CD4-positive, alpha-beta memory T cell (primary cell): ENCODE measurements at regions not wholly inside any gene's neighbourhood (a gene's known extent, or its start where the extent isn't known, plus 50 kb on each side); places are given as distances from the start of the nearest gene placed in this dataset.
"Not testable (repeated sequence)": the region's sequence is repeated elsewhere in the genome, so short reads cannot be mapped to it uniquely, and the experiment has no call there.

ENCODE experiments used
- CTCF ChIA-PET: fragments of 350-600 bp; sonication (Branson Sonifier 250); formaldehyde crosslinking; loops from one replicate; lab custom pipeline; 2021; ENCODE audit warnings: inconsistent platforms; ENCODE audit not compliant: partially characterized antibody; lab: Charles Lee
- POLR2A ChIA-PET: fragments of 350-600 bp; sonication (Branson Sonifier 250); formaldehyde crosslinking; loops from one replicate; lab custom pipeline; 2021; ENCODE audit not compliant: partially characterized antibody; lab: Charles Lee
- DNase-seq, 5 donors: peaks; one replicate each; pipeline versions ENCODE4 v3.0.0 to v3.0.0-alpha.2; 2020 to 2022; ENCODE audit warnings: mixed read lengths in 1 of 5
- H3K27ac ChIP-seq: one replicate; pipeline ENCODE4 v1.7.0; 2013; ENCODE audit warnings: low read depth, low read length
- H3K27me3 ChIP-seq: 2 replicates; pipeline ENCODE4 v1.7.0; 2013; ENCODE audit warnings: mild to moderate bottlenecking, low read length, moderate library complexity; ENCODE audit not compliant: insufficient read depth
- H3K36me3 ChIP-seq: 2 replicates; pipeline ENCODE4 v1.7.0; 2013; ENCODE audit warnings: mild to moderate bottlenecking, low read length, moderate library complexity; ENCODE audit not compliant: insufficient read depth
- H3K4me1 ChIP-seq: 2 replicates; pipeline ENCODE4 v1.7.0; 2013; ENCODE audit warnings: mild to moderate bottlenecking, low read length, moderate library complexity; ENCODE audit not compliant: insufficient read depth
- H3K4me3 ChIP-seq, 2 donors: one replicate each; pipeline ENCODE4 v1.7.0; 2013; ENCODE audit warnings: low read length in 2 of 2, mild to moderate bottlenecking in 1 of 2
- H3K9me3 ChIP-seq, 2 donors: one replicate each; pipeline ENCODE4 v1.7.0; 2013; ENCODE audit warnings: low read length in 2 of 2, control low read depth in 1 of 2; ENCODE audit not compliant: control insufficient read depth in 1 of 2
- H3K27ac Mint-ChIP-seq, 7 donors: one replicate each; pipeline ENCODE4 v1.8.0; 2020 to 2021; ENCODE audit warnings: mixed read lengths in 7 of 7, mild to moderate bottlenecking in 6 of 7, inconsistent platforms in 3 of 7, moderate library complexity in 3 of 7
- H3K27me3 Mint-ChIP-seq, 2 donors: one replicate each; pipeline ENCODE4 v1.8.0; 2020 to 2021; ENCODE audit warnings: mixed read lengths in 2 of 2
- H3K36me3 Mint-ChIP-seq, 2 donors: one replicate each; pipeline ENCODE4 v1.8.0; 2020 to 2021; ENCODE audit warnings: mixed read lengths in 2 of 2, inconsistent platforms in 1 of 2, mild to moderate bottlenecking in 1 of 2
- H3K4me1 Mint-ChIP-seq, 4 donors: one replicate each; pipeline ENCODE4 v1.8.0; 2020 to 2021; ENCODE audit warnings: mixed read lengths in 4 of 4, mild to moderate bottlenecking in 1 of 4
- H3K4me3 Mint-ChIP-seq, 8 donors: one replicate each; pipeline ENCODE4 v1.8.0; 2020 to 2021; ENCODE audit warnings: mixed read lengths in 8 of 8, mild to moderate bottlenecking in 7 of 8, moderate library complexity in 6 of 8, inconsistent platforms in 3 of 8
- H3K9me3 Mint-ChIP-seq, 8 donors: one replicate each; pipeline ENCODE4 v1.8.0; 2020 to 2021; ENCODE audit warnings: mixed read lengths in 8 of 8, mild to moderate bottlenecking in 5 of 8, inconsistent platforms in 3 of 8, moderate library complexity in 1 of 8
- intact Hi-C: fragments of 100-400 bp; cut with micrococcal nuclease; formaldehyde crosslinking; loops from one replicate; pipeline ENCODE4 v1.15.1; 2023

- ChIA-PET CTCF (no interaction called here), POLR2A (no interaction called here)
- peak overlapping the region in 1 of 7 donors; percentile 11 for H3K27ac Mint-ChIP-seq
- no peaks in the 10 kb centered on the region for H3K4me1 Mint-ChIP-seq
- intact Hi-C loops, result no loop called here
- no peaks in the 10 kb centered on the region for H3K27me3 Mint-ChIP-seq
- Histone ChIP-seq H3K9me3 (no peaks in the 10 kb centered on the region), H3K4me1 (no peaks in the 10 kb centered on the region), H3K27ac (no peak overlapping the region), H3K4me3 (no peak overlapping the region), H3K27me3 (no peaks in the 10 kb centered on the region), H3K36me3 (no peaks in the 10 kb centered on the region)
- peaks cover 0 to 12% (median 5%) of the 10 kb centered on the region in 8 donors for H3K9me3 Mint-ChIP-seq
- H3K4me3 Mint-ChIP-seq, result no peak overlapping the region
- DNase-seq, result no peak
- no peaks in the 10 kb centered on the region for H3K36me3 Mint-ChIP-seq
These were observed 201.3 kb upstream of the APCDD1 start for GRCh38 chr18:10252952-10253705.

- H3K27ac Mint-ChIP-seq, H3K4me3 Mint-ChIP-seq, H3K36me3 ChIP-seq, H3K27me3 Mint-ChIP-seq, H3K4me1 Mint-ChIP-seq, H3K36me3 Mint-ChIP-seq, H3K4me1 ChIP-seq, H3K9me3 ChIP-seq, intact Hi-C loops, CTCF ChIA-PET, POLR2A ChIA-PET, H3K4me3 ChIP-seq, DNase-seq, H3K27ac ChIP-seq, H3K27me3 ChIP-seq: not testable (repeated sequence)
- peaks cover 0 to 12% (median 5%) of the 10 kb centered on the region in 8 donors for H3K9me3 Mint-ChIP-seq
These were observed 198.2 kb upstream of the APCDD1 start for GRCh38 chr18:10256276-10256675.

- H3K9me3 Mint-ChIP-seq, result peaks cover 0 to 12% (median 5%) of the 10 kb centered on the region in 8 donors
- no peak overlapping the region for H3K27ac Mint-ChIP-seq
- DNase-seq, result no peak
- H3K27ac ChIP-seq, result no peak overlapping the region
- H3K4me1 Mint-ChIP-seq, result no peaks in the 10 kb centered on the region
- no peaks in the 10 kb centered on the region for H3K27me3 ChIP-seq
- no peak overlapping the region for H3K4me3 ChIP-seq
- H3K4me3 Mint-ChIP-seq, result no peak overlapping the region
- no peaks in the 10 kb centered on the region for H3K9me3 ChIP-seq
- H3K36me3 ChIP-seq, result no peaks in the 10 kb centered on the region
- H3K27me3 Mint-ChIP-seq, result peaks cover 0 to 3% of the 10 kb centered on the region in 2 donors
- no peaks in the 10 kb centered on the region for H3K4me1 ChIP-seq
- ChIA-PET CTCF (no interaction called here), POLR2A (no interaction called here)
- intact Hi-C loops, result no loop called here
- H3K36me3 Mint-ChIP-seq, result no peaks in the 10 kb centered on the region
These were observed 195.5 kb upstream of the APCDD1 start for GRCh38 chr18:10258836-10259474.

GRCh38 chr18:10259901-10260300, 194.5 kb upstream of the APCDD1 start:
- Mint-ChIP-seq H3K4me1 (no peaks in the 10 kb centered on the region), H3K9me3 (peaks cover 0 to 12% (median 5%) of the 10 kb centered on the region in 8 donors), H3K27me3 (peaks cover 0 to 3% of the 10 kb centered on the region in 2 donors), H3K27ac (no peak overlapping the region), H3K36me3 (no peaks in the 10 kb centered on the region), H3K4me3 (no peak overlapping the region)
- no peaks in the 10 kb centered on the region for H3K4me1 ChIP-seq
- H3K27me3 ChIP-seq, result no peaks in the 10 kb centered on the region
- intact Hi-C loops, result no loop called here
- H3K36me3 ChIP-seq, result no peaks in the 10 kb centered on the region
- DNase-seq, result no peak
- ChIA-PET CTCF (no interaction called here), POLR2A (no interaction called here)
- H3K9me3 ChIP-seq, result no peaks in the 10 kb centered on the region
- no peak overlapping the region for H3K27ac ChIP-seq
- no peak overlapping the region for H3K4me3 ChIP-seq

- H3K4me3 ChIP-seq, result no peak overlapping the region
- no peaks in the 10 kb centered on the region for H3K9me3 ChIP-seq
- CTCF ChIA-PET, result no interaction called here
- H3K27ac Mint-ChIP-seq, result no peak overlapping the region
- H3K27me3 Mint-ChIP-seq, result peaks cover 0 to 3% of the 10 kb centered on the region in 2 donors
- peaks cover 0 to 7% (median 2%) of the 10 kb centered on the region in 8 donors for H3K9me3 Mint-ChIP-seq
- no peak overlapping the region for H3K4me3 Mint-ChIP-seq
- DNase-seq, result no peak
- no peaks in the 10 kb centered on the region for H3K36me3 Mint-ChIP-seq
- no peaks in the 10 kb centered on the region for H3K4me1 ChIP-seq
- intact Hi-C loops, result no loop called here
- H3K27me3 ChIP-seq, result no peaks in the 10 kb centered on the region
- H3K4me1 Mint-ChIP-seq, result no peaks in the 10 kb centered on the region
- POLR2A ChIA-PET, result no interaction called here
- no peaks in the 10 kb centered on the region for H3K36me3 ChIP-seq
- H3K27ac ChIP-seq, result no peak overlapping the region
These were observed 192.8 kb upstream of the APCDD1 start for GRCh38 chr18:10261344-10262276.

GRCh38 chr18:10262566-10262965, 191.9 kb upstream of the APCDD1 start:
- ChIA-PET POLR2A (no interaction called here), CTCF (no interaction called here)
- Histone ChIP-seq H3K4me3 (no peak overlapping the region), H3K9me3 (no peaks in the 10 kb centered on the region), H3K27me3 (no peaks in the 10 kb centered on the region), H3K4me1 (no peaks in the 10 kb centered on the region), H3K36me3 (no peaks in the 10 kb centered on the region), H3K27ac (no peak overlapping the region)
- intact Hi-C loops, result no loop called here
- Mint-ChIP-seq H3K27me3 (peaks cover 0 to 3% of the 10 kb centered on the region in 2 donors), H3K36me3 (no peaks in the 10 kb centered on the region), H3K9me3 (peaks cover 0 to 2% (median 0%) of the 10 kb centered on the region in 8 donors), H3K27ac (no peak overlapping the region), H3K4me3 (no peak overlapping the region), H3K4me1 (no peaks in the 10 kb centered on the region)
- no peak for DNase-seq

GRCh38 chr18:10264260-10264659, 190.2 kb upstream of the APCDD1 start:
- H3K4me1 Mint-ChIP-seq, result no peaks in the 10 kb centered on the region
- no peak overlapping the region for H3K27ac ChIP-seq
- H3K36me3 Mint-ChIP-seq, result no peaks in the 10 kb centered on the region
- no peaks in the 10 kb centered on the region for H3K4me1 ChIP-seq
- peak overlapping the region in 1 of 7 donors; percentile 55 for H3K27ac Mint-ChIP-seq
- no peaks in the 10 kb centered on the region for H3K36me3 ChIP-seq
- H3K4me3 Mint-ChIP-seq, result no peak overlapping the region
- intact Hi-C loops, result no loop called here
- ChIA-PET POLR2A (no interaction called here), CTCF (no interaction called here)
- peaks cover 0 to 2% (median 0%) of the 10 kb centered on the region in 8 donors for H3K9me3 Mint-ChIP-seq
- no peak overlapping the region for H3K4me3 ChIP-seq
- H3K27me3 Mint-ChIP-seq, result peaks cover 0 to 3% of the 10 kb centered on the region in 2 donors
- H3K9me3 ChIP-seq, result no peaks in the 10 kb centered on the region
- H3K27me3 ChIP-seq, result no peaks in the 10 kb centered on the region
- no peak for DNase-seq
